Parathyroid adenoma (tissue), 2 donors: ENCODE measurements at regions not wholly inside any gene's neighbourhood (a gene's known extent, or its start where the extent isn't known, plus 50 kb on each side); places are given as distances from the start of the nearest gene placed in this dataset.

Experiments used
- H2AFZ ChIP-seq: fragments of 300-600 bp; sonication (generic); one replicate; pipeline ENCODE4 v1.7.0; 2017; ENCODE audit warnings: antibody characterized with exemption, mild to moderate bottlenecking
- H3K27ac ChIP-seq: fragments of 300-600 bp; sonication (generic); one replicate; pipeline ENCODE4 v1.7.0; 2017
- H3K27me3 ChIP-seq: fragments of 300-600 bp; sonication (generic); one replicate; pipeline ENCODE4 v1.7.0; 2017; ENCODE audit warnings: low read length; ENCODE audit not compliant: control insufficient read depth, insufficient read depth
- H3K36me3 ChIP-seq: fragments of 300-600 bp; sonication (generic); one replicate; pipeline ENCODE4 v1.7.0; 2017; ENCODE audit warnings: low read length; ENCODE audit not compliant: control insufficient read depth, insufficient read depth
- H3K4me1 ChIP-seq: fragments of 300-600 bp; sonication (generic); one replicate; pipeline ENCODE4 v1.7.0; 2017; ENCODE audit warnings: control low read depth
- H3K4me2 ChIP-seq: fragments of 300-600 bp; sonication (generic); one replicate; pipeline ENCODE4 v1.7.0; 2017; ENCODE audit warnings: low read length
- H3K4me3 ChIP-seq: fragments of 300-600 bp; sonication (generic); one replicate; pipeline ENCODE4 v1.7.0; 2017; ENCODE audit warnings: low read depth, low read length
- H3K79me2 ChIP-seq: fragments of 300-600 bp; sonication (generic); one replicate; pipeline ENCODE4 v1.7.0; 2017; ENCODE audit warnings: control low read depth
- H3K9ac ChIP-seq: fragments of 300-600 bp; sonication (generic); one replicate; pipeline ENCODE4 v1.7.0; 2017; ENCODE audit warnings: mild to moderate bottlenecking
- H3K9me3 ChIP-seq: fragments of 300-600 bp; sonication (generic); one replicate; pipeline ENCODE4 v1.7.0; 2017; ENCODE audit warnings: low read length; ENCODE audit not compliant: control insufficient read depth
- CTCF ChIP-seq: fragments of 300-600 bp; sonication (generic); IDR thresholded peaks from one replicate; pipeline ENCODE4 v1.7.0; 2017; ENCODE audit warnings: antibody characterized with exemption, mild to moderate bottlenecking
- donor health status: primary hyperparathyroidism.

- Histone ChIP-seq H3K4me1 (no peaks in the 10 kb centered on the region), H2AFZ (no peak overlapping the region), H3K27ac (no peak overlapping the region), H3K4me2 (no peak overlapping the region), H3K27me3 (no peaks in the 10 kb centered on the region), H3K9me3 (no peaks in the 10 kb centered on the region), H3K4me3 (no peak overlapping the region), H3K9ac (no peak overlapping the region), H3K79me2 (no peaks in the 10 kb centered on the region), H3K36me3 (no peaks in the 10 kb centered on the region)
- TF ChIP-seq CTCF = no peak
These were observed 127.9 kb upstream of the SYT13 start for GRCh38 chr11:45414088-45414487.

GRCh38 chr11:45413156-45413858 is 127.2 kb upstream of the SYT13 start:
- H3K36me3 ChIP-seq = no peaks in the 10 kb centered on the region
- no peaks in the 10 kb centered on the region for H3K79me2 ChIP-seq
- no peak overlapping the region for H2AFZ ChIP-seq
- TF ChIP-seq CTCF = no peak
- no peak overlapping the region for H3K27ac ChIP-seq
- H3K4me3 ChIP-seq = no peak overlapping the region
- H3K27me3 ChIP-seq = no peaks in the 10 kb centered on the region
- H3K9ac ChIP-seq = no peak overlapping the region
- H3K4me2 ChIP-seq = no peak overlapping the region
- H3K4me1 ChIP-seq = no peaks in the 10 kb centered on the region
- no peaks in the 10 kb centered on the region for H3K9me3 ChIP-seq

GRCh38 chr11:45412521-45412920 is 126.4 kb upstream of the SYT13 start:
- Histone ChIP-seq H3K4me3 (no peak overlapping the region), H3K27me3 (no peaks in the 10 kb centered on the region)

GRCh38 chr11:45412051-45412471 is 125.9 kb upstream of the SYT13 start:
- Histone ChIP-seq H3K36me3 (no peaks in the 10 kb centered on the region), H3K4me2 (no peak overlapping the region), H2AFZ (no peak overlapping the region), H3K4me1 (no peaks in the 10 kb centered on the region), H3K79me2 (no peaks in the 10 kb centered on the region), H3K27me3 (no peaks in the 10 kb centered on the region), H3K27ac (no peak overlapping the region), H3K9ac (no peak overlapping the region), H3K4me3 (no peak overlapping the region), H3K9me3 (no peaks in the 10 kb centered on the region)
- TF ChIP-seq CTCF = no peak

More at GRCh38 chr11:45412521-45412920, 126.4 kb upstream of the SYT13 start:
- Histone ChIP-seq H3K9ac (no peak overlapping the region), H2AFZ (no peak overlapping the region), H3K36me3 (no peaks in the 10 kb centered on the region), H3K4me1 (no peaks in the 10 kb centered on the region), H3K4me2 (no peak overlapping the region), H3K27ac (no peak overlapping the region), H3K9me3 (no peaks in the 10 kb centered on the region), H3K79me2 (no peaks in the 10 kb centered on the region)
- TF ChIP-seq CTCF = no peak
